ENCODE measurements at regions not wholly inside any gene's neighbourhood (a gene's known extent, or its start where the extent isn't known, plus 50 kb on each side); places are given as distances from the start of the nearest gene placed in this dataset.

- TF ChIP-seq CTCF (IDR thresholded peaks at IDR 0.05; ENCODE audit: control insufficient read depth, insufficient read depth, low read depth, low read length, missing control alignments) = no peak
- DNase-seq (ENCODE audit: low read depth) = no peak
- no peak overlapping the region for H3K4me3 ChIP-seq (ENCODE audit: control insufficient read depth, low read depth, low read length)
Observed at GRCh38 chr4:128358231-128358912, 70.8 kb upstream of the PGRMC2 start.

- no peak overlapping the region for H3K4me3 ChIP-seq (ENCODE audit: control insufficient read depth, low read depth, low read length)
- no peak for TF ChIP-seq CTCF (IDR thresholded peaks at IDR 0.05; ENCODE audit: control insufficient read depth, insufficient read depth, low read depth, low read length, missing control alignments)
- no peak for DNase-seq (ENCODE audit: low read depth)
Observed at GRCh38 chr4:128357286-128357685, 69.7 kb upstream of the PGRMC2 start.

- TF ChIP-seq CTCF (IDR thresholded peaks at IDR 0.05; ENCODE audit: control insufficient read depth, insufficient read depth, low read depth, low read length, missing control alignments) = no peak
- DNase-seq (ENCODE audit: low read depth) = no peak
Observed at GRCh38 chr4:128355305-128355704, 67.7 kb upstream of the PGRMC2 start.

GRCh38 chr4:128354205-128354821 lies 66.7 kb upstream of the PGRMC2 start:
- peak; percentile 62 for DNase-seq (ENCODE audit: low read depth)
- TF ChIP-seq CTCF (IDR thresholded peaks at IDR 0.05; ENCODE audit: control insufficient read depth, insufficient read depth, low read depth, low read length, missing control alignments) = no peak
- no peak overlapping the region for H3K4me3 ChIP-seq (ENCODE audit: control insufficient read depth, low read depth, low read length)

More at GRCh38 chr4:128355305-128355704, 67.7 kb upstream of the PGRMC2 start:
- no peak overlapping the region for H3K4me3 ChIP-seq (ENCODE audit: control insufficient read depth, low read depth, low read length)

GRCh38 chr4:128353791-128354190 lies 66.2 kb upstream of the PGRMC2 start:
- TF ChIP-seq CTCF (IDR thresholded peaks at IDR 0.05; ENCODE audit: control insufficient read depth, insufficient read depth, low read depth, low read length, missing control alignments) = no peak
- DNase-seq (ENCODE audit: low read depth) = no peak
- H3K4me3 ChIP-seq (ENCODE audit: control insufficient read depth, low read depth, low read length) = no peak overlapping the region

GRCh38 chr4:128351502-128351901 lies 63.9 kb upstream of the PGRMC2 start:
- TF ChIP-seq CTCF (IDR thresholded peaks at IDR 0.05; ENCODE audit: control insufficient read depth, insufficient read depth, low read depth, low read length, missing control alignments) = no peak
- no peak for DNase-seq (ENCODE audit: low read depth)
- no peak overlapping the region for H3K4me3 ChIP-seq (ENCODE audit: control insufficient read depth, low read depth, low read length)

All from AG09309 (cell line).